ENCODE measurements at regions not wholly inside any gene's neighbourhood (a gene's known extent, or its start where the extent isn't known, plus 50 kb on each side); places are given as distances from the start of the nearest gene placed in this dataset.

DNA sequence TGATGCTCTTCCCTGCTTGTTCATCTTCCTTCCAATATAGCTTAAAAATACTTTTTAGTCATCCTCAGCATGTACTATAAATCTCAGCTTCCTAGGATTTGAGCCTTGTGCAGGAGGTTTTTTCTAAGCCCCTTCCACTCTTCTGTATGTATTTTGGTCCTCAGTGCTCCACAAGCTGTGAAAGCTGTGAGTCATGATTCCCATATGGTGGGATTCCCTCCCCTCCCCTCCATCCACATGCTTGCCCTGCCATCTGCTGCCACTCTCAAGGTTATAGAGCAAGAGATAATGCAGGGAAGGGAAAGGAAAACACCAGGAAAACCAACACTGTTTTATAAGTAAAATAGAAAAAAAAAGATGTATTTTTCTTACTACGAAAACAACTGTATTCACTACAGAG lies 58.5 kb upstream of the AP1S2 start:
- H3K4ac ChIP-seq (ENCODE audit: low read depth, low read length) = no peak overlapping the region
- H3K4me2 ChIP-seq (ENCODE audit: insufficient read depth, insufficient read length, low read length) = no peak overlapping the region
- TF ChIP-seq, protein P1, sequence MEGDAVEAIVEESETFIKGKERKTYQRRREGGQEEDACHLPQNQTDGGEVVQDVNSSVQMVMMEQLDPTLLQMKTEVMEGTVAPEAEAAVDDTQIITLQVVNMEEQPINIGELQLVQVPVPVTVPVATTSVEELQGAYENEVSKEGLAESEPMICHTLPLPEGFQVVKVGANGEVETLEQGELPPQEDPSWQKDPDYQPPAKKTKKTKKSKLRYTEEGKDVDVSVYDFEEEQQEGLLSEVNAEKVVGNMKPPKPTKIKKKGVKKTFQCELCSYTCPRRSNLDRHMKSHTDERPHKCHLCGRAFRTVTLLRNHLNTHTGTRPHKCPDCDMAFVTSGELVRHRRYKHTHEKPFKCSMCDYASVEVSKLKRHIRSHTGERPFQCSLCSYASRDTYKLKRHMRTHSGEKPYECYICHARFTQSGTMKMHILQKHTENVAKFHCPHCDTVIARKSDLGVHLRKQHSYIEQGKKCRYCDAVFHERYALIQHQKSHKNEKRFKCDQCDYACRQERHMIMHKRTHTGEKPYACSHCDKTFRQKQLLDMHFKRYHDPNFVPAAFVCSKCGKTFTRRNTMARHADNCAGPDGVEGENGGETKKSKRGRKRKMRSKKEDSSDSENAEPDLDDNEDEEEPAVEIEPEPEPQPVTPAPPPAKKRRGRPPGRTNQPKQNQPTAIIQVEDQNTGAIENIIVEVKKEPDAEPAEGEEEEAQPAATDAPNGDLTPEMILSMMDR (conservative IDR thresholded peaks at IDR 0.05) = no peak
- peaks cover 9 to 20% (median 13%) of the 10 kb centered on the region in 3 experiments for H3K36me3 Mint-ChIP-seq (ENCODE audit: insufficient read depth in 1 of 3, low read depth in 3 of 3)
- peaks cover 8% of the 10 kb centered on the region for H3K9me3 ChIP-seq (ENCODE audit: control insufficient read depth, low read depth, low read length)
- H3K79me2 ChIP-seq (ENCODE audit: insufficient read depth, low read length) = no peaks in the 10 kb centered on the region
- peaks cover 10 to 13% of the 10 kb centered on the region in 2 experiments for H3K9me3 Mint-ChIP-seq
- H4K5ac ChIP-seq (ENCODE audit: insufficient read length, low read depth, low read length) = no peak overlapping the region
- no peak overlapping the region for H2BK20ac ChIP-seq (ENCODE audit: low read depth, low read length, poor library complexity, severe bottlenecking)
- H3K23ac ChIP-seq (ENCODE audit: insufficient read length, low read depth, low read length) = no peak overlapping the region
- H2BK120ac ChIP-seq (ENCODE audit: low read depth, low read length, poor library complexity, severe bottlenecking) = no peak overlapping the region
- H3K18ac ChIP-seq (ENCODE audit: insufficient read length, low read depth, low read length) = no peak overlapping the region
- H3K56ac ChIP-seq (ENCODE audit: insufficient read length, low read depth, low read length) = no peak overlapping the region
- no peaks in the 10 kb centered on the region for H3K79me1 ChIP-seq (ENCODE audit: insufficient read depth, low read depth, low read length, poor library complexity, severe bottlenecking)
- no CpG with 5 or more reads among the region's 1 CpG for WGBS (ENCODE audit: extremely low coverage, insufficient read length, low lambda C conversion rate)
- no peak overlapping the region for H3K27ac ChIP-seq (ENCODE audit: insufficient read length, low read depth, low read length)
- no peak overlapping the region for H2AK5ac ChIP-seq (ENCODE audit: insufficient read length, low read length)
- H3K9ac ChIP-seq (ENCODE audit: extremely low read depth, insufficient read length, low read length) = no peak overlapping the region
- no peak overlapping the region for H2BK15ac ChIP-seq (ENCODE audit: low read depth, low read length)
- no peak overlapping the region for H4K8ac ChIP-seq (replicated peaks; ENCODE audit: insufficient read length, low read depth, low read length)
- H2AFZ ChIP-seq (ENCODE audit: low read length) = no peak overlapping the region
- H3K14ac ChIP-seq (ENCODE audit: insufficient read depth, low read length) = no peak overlapping the region
- H3K27ac Mint-ChIP-seq = no peak overlapping the region
- H2BK5ac ChIP-seq (ENCODE audit: insufficient read length, low read length) = no peak overlapping the region
- peaks cover 10% of the 10 kb centered on the region; the same call in 1 of the 2 replicates for H3K4me1 ChIP-seq (ENCODE audit: insufficient read depth, low read length)
- DNase-seq = no peak
- H3K27me3 ChIP-seq (ENCODE audit: insufficient read depth, low read length) = no peaks in the 10 kb centered on the region; the same call in 1 of the 2 replicates
- H4K91ac ChIP-seq (ENCODE audit: insufficient read length, low read depth, low read length) = no peak overlapping the region
- H3T11ph ChIP-seq (ENCODE audit: low read length) = no peak overlapping the region
- no peak overlapping the region for H2BK12ac ChIP-seq (ENCODE audit: insufficient read length, low read depth, low read length)
- no peaks in the 10 kb centered on the region for H4K20me1 ChIP-seq (ENCODE audit: control insufficient read depth, insufficient read depth, insufficient read length)
- H3K23me2 ChIP-seq (ENCODE audit: insufficient read length, low read depth, low read length, poor library complexity, severe bottlenecking) = no peaks in the 10 kb centered on the region
- H3K4me1 Mint-ChIP-seq = peaks cover 34 to 50% of the 10 kb centered on the region in 2 experiments
- H3K4me3 Mint-ChIP-seq = no peak overlapping the region
- peaks cover 3% of the 10 kb centered on the region; the same call in 1 of the 2 replicates for H3K27me3 Mint-ChIP-seq (ENCODE audit: low read depth)
